Uterus (tissue), 3 donors: ENCODE measurements at regions not wholly inside any gene's neighbourhood (a gene's known extent, or its start where the extent isn't known, plus 50 kb on each side); places are given as distances from the start of the nearest gene placed in this dataset.

Experiments used
- DNase-seq, 2 donors: peaks; one replicate each; pipeline ENCODE4 v3.0.0-alpha.2; 2019 to 2020
- H3K27ac ChIP-seq, 2 donors: fragments of 200-600 bp; sonication (generic); 1 replicate in 1 of 2; 2 replicates in 1 of 2; pipeline ENCODE4 v1.5.1; 2016 to 2018
- H3K27me3 ChIP-seq, 2 donors: fragments of 200-600 bp; sonication (generic); one replicate each; pipeline ENCODE4 v1.5.1; 2018 to 2019; ENCODE audit warnings: control low read depth in 1 of 2
- H3K36me3 ChIP-seq, 2 donors: fragments of 200-600 bp; sonication (generic); one replicate each; pipeline ENCODE4 v1.5.1; 2019; ENCODE audit warnings: control low read depth in 1 of 2
- H3K4me1 ChIP-seq, 2 donors: fragments of 200-600 bp; sonication (generic); one replicate each; pipeline ENCODE4 v1.5.1; 2018 to 2019; ENCODE audit warnings: control low read depth in 1 of 2
- H3K4me3 ChIP-seq, 2 donors: fragments of 200-600 bp; sonication (generic); 1 replicate in 1 of 2; 2 replicates in 1 of 2; pipeline ENCODE4 v1.5.1; 2018 to 2019; ENCODE audit warnings: mild to moderate bottlenecking in 1 of 2
- H3K9me3 ChIP-seq, 2 donors: fragments of 200-600 bp; sonication (generic); one replicate each; pipeline ENCODE4 v1.5.1; 2019; ENCODE audit warnings: control low read depth in 1 of 2
- POLR2A ChIP-seq, 2 donors: fragments of 450-650 bp; IDR thresholded peaks; one replicate each; pipeline ENCODE4 v1.6.1; 2016; ENCODE audit warnings: antibody characterized with exemption in 2 of 2, mild to moderate bottlenecking in 1 of 2, moderate library complexity in 1 of 2
- intact Hi-C: fragments of 100-400 bp; cut with DNase I; formaldehyde crosslinking; loops from one replicate; pipeline ENCODE4 v1.15.1; 2023; ENCODE audit warnings: low total_unique reads
- TF ChIP-seq, protein P1 (sequence below), 4 experiments: fragments of 200-600 bp in 2 of 4; fragments of 450-650 bp in 2 of 4; sonication (generic) in 2 of 4; IDR thresholded peaks; one replicate each; pipeline ENCODE4 v1.5.1; 2016 to 2019; ENCODE audit warnings: antibody characterized with exemption in 4 of 4, mild to moderate bottlenecking in 2 of 4, moderate library complexity in 1 of 4
- donor health status: DM: yes; HTN: yes; CAD: no.

DNA sequence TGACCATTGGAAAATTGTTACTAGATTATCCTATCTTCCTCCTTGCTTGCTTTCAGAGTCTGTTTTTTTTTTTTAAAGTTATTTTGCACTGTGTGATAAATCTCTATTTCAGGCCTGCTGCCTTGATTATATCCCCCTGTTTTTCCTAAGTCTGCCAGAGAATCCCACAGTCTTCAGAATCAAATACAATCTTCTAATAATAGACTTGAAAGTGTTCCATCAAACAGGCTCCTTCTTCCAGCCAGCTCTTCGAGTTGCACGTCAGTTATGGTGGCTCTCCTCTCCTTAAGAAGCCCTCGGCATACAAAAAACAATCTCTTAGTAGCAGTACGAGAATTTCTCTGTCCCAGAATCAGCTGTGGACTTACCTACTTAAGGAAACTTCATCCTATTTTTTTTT, 92.9 kb upstream of the NOX3 start:
- DNase-seq, result no peak
- H3K36me3 ChIP-seq, result no peaks in the 10 kb centered on the region
- H3K9me3 ChIP-seq, result no peaks in the 10 kb centered on the region
- no peaks in the 10 kb centered on the region for H3K27me3 ChIP-seq
- no peaks in the 10 kb centered on the region for H3K4me1 ChIP-seq
- no peak overlapping the region for H3K27ac ChIP-seq
- H3K4me3 ChIP-seq, result no peak overlapping the region
- intact Hi-C loops, result no loop called here
- no peak for TF ChIP-seq POLR2A (IDR thresholded peaks at IDR 0.05)
- TF ChIP-seq, protein P1, sequence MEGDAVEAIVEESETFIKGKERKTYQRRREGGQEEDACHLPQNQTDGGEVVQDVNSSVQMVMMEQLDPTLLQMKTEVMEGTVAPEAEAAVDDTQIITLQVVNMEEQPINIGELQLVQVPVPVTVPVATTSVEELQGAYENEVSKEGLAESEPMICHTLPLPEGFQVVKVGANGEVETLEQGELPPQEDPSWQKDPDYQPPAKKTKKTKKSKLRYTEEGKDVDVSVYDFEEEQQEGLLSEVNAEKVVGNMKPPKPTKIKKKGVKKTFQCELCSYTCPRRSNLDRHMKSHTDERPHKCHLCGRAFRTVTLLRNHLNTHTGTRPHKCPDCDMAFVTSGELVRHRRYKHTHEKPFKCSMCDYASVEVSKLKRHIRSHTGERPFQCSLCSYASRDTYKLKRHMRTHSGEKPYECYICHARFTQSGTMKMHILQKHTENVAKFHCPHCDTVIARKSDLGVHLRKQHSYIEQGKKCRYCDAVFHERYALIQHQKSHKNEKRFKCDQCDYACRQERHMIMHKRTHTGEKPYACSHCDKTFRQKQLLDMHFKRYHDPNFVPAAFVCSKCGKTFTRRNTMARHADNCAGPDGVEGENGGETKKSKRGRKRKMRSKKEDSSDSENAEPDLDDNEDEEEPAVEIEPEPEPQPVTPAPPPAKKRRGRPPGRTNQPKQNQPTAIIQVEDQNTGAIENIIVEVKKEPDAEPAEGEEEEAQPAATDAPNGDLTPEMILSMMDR (IDR thresholded peaks at IDR 0.05), result no peak

DNA sequence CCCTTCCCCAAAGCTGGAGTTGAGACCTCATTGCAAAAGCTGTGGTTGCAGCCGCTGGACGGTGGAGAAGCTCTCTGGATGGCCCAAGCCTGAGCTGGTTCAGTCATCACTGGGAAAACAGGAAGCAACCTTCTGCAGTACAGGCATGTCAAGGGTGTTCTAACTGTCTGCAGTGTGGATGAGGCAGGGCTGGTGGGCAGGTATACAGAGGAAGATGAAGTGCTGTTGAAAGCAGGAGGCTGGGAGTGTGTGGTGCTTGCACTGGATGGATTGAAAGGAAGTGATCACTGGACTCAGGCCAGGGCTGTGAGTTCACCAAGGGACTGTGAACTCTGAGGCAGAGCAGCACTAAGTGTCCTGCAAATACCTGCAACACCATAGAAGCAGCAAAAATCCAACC, 89.0 kb upstream of the NOX3 start:
- no peak for DNase-seq
- H3K27me3 ChIP-seq, result no peaks in the 10 kb centered on the region
- no peaks in the 10 kb centered on the region for H3K9me3 ChIP-seq
- no peak overlapping the region for H3K4me3 ChIP-seq
- no peak overlapping the region for H3K27ac ChIP-seq
- no peak for TF ChIP-seq POLR2A (IDR thresholded peaks at IDR 0.05)
- TF ChIP-seq, protein P1 (IDR thresholded peaks at IDR 0.05), result no peak
- no peaks in the 10 kb centered on the region for H3K36me3 ChIP-seq
- H3K4me1 ChIP-seq, result no peaks in the 10 kb centered on the region
- intact Hi-C loops, result no loop called here

DNA sequence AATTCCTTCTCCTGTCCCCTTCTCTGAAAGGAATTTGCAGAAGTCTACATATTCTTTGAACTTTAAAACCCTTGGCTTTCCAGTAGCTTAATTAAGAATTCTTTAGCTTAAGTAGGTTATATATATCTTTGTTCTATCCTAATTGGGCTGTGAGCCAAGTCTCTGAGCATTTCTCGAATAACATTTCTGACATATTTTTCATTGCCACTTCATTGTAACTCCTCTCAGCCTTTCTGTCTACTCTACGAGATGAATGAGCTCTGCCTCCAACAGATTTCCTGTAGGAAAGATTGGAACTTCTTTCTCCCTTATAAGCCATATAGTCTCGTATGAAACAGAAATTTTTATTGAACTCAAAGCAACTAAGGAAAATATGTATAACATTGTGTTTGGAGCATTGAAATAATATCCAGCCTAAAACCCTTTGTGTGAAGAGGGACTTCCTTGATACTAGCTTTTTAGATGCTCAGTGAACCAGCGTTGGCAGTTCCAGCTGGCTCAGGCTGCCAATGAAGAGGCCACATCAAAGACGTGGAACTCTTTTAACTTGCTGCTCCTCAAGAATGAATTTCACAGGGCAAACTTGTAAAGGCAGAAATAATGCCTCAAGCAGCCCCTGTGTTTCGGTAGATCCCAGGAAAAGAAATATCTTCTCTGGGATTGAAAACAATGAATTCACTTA, 87.7 kb upstream of the NOX3 start:
- intact Hi-C loops, result no loop called here
- no peaks in the 10 kb centered on the region for H3K36me3 ChIP-seq
- H3K4me3 ChIP-seq, result no peak overlapping the region
- TF ChIP-seq, protein P1 (IDR thresholded peaks at IDR 0.05), result no peak
- no peak for TF ChIP-seq POLR2A (IDR thresholded peaks at IDR 0.05)
- no peaks in the 10 kb centered on the region for H3K27me3 ChIP-seq
- H3K9me3 ChIP-seq, result no peaks in the 10 kb centered on the region
- H3K27ac ChIP-seq, result no peak overlapping the region
- DNase-seq, result no peak
- H3K4me1 ChIP-seq, result no peaks in the 10 kb centered on the region

GRCh38 chr6:155542036-155542435, 86.4 kb upstream of the NOX3 start:
- Histone ChIP-seq H3K27me3 (no peaks in the 10 kb centered on the region), H3K4me1 (no peaks in the 10 kb centered on the region), H3K36me3 (no peaks in the 10 kb centered on the region), H3K9me3 (no peaks in the 10 kb centered on the region), H3K27ac (no peak overlapping the region), H3K4me3 (no peak overlapping the region)
- intact Hi-C loops, result no loop called here
- TF ChIP-seq POLR2A (IDR thresholded peaks at IDR 0.05), result no peak
- TF ChIP-seq, protein P1 (IDR thresholded peaks at IDR 0.05), result no peak
- DNase-seq, result no peak

- TF ChIP-seq, protein P1 (IDR thresholded peaks at IDR 0.05), result no peak
- no peak for TF ChIP-seq POLR2A (IDR thresholded peaks at IDR 0.05)
- no peak for DNase-seq
- H3K4me1 ChIP-seq, result no peaks in the 10 kb centered on the region
- H3K9me3 ChIP-seq, result no peaks in the 10 kb centered on the region
- no peaks in the 10 kb centered on the region for H3K36me3 ChIP-seq
- H3K4me3 ChIP-seq, result no peak overlapping the region
- no peak overlapping the region for H3K27ac ChIP-seq
- H3K27me3 ChIP-seq, result no peaks in the 10 kb centered on the region
- intact Hi-C loops, result no loop called here
These were observed 83.2 kb upstream of the NOX3 start for GRCh38 chr6:155538708-155539390.
